Effector memory CD8-positive, alpha-beta T cell (primary cell): ENCODE measurements at regions not wholly inside any gene's neighbourhood (a gene's known extent, or its start where the extent isn't known, plus 50 kb on each side); places are given as distances from the start of the nearest gene placed in this dataset.
"Not testable (repeated sequence)": the region's sequence is repeated elsewhere in the genome, so short reads cannot be mapped to it uniquely, and the experiment has no call there.

Experiments used
- ATAC-seq: fragments of 150-1000 bp; cut with Tn5 transposase; replicated peaks from 2 replicates; pipeline ENCODE4 v1.10.0; 2021; ENCODE audit warnings: mild to moderate bottlenecking, moderate library complexity
- DNase-seq, 3 experiments: peaks; one replicate each; pipeline ENCODE4 v3.0.0; 2021
- H3K27ac Mint-ChIP-seq, 2 donors: one replicate each; pipeline ENCODE4 v1.8.0; 2022; ENCODE audit warnings: mild to moderate bottlenecking in 2 of 2, mixed read lengths in 2 of 2, moderate library complexity in 2 of 2
- H3K27me3 Mint-ChIP-seq, 2 donors: one replicate each; pipeline ENCODE4 v1.8.0; 2022; ENCODE audit warnings: mixed read lengths in 2 of 2
- H3K36me3 Mint-ChIP-seq: one replicate; pipeline ENCODE4 v1.8.0; 2022; ENCODE audit warnings: mild to moderate bottlenecking, moderate library complexity, mixed read lengths; ENCODE audit not compliant: insufficient read depth
- H3K4me1 Mint-ChIP-seq, 2 donors: one replicate each; pipeline ENCODE4 v1.8.0; 2022; ENCODE audit warnings: low read depth in 2 of 2, mixed read lengths in 2 of 2
- H3K4me3 Mint-ChIP-seq, 2 donors: one replicate each; pipeline ENCODE4 v1.8.0; 2022; ENCODE audit warnings: mild to moderate bottlenecking in 2 of 2, mixed read lengths in 2 of 2, moderate library complexity in 2 of 2
- H3K9me3 Mint-ChIP-seq, 2 donors: one replicate each; pipeline ENCODE4 v1.8.0; 2022; ENCODE audit warnings: mixed read lengths in 2 of 2

DNA sequence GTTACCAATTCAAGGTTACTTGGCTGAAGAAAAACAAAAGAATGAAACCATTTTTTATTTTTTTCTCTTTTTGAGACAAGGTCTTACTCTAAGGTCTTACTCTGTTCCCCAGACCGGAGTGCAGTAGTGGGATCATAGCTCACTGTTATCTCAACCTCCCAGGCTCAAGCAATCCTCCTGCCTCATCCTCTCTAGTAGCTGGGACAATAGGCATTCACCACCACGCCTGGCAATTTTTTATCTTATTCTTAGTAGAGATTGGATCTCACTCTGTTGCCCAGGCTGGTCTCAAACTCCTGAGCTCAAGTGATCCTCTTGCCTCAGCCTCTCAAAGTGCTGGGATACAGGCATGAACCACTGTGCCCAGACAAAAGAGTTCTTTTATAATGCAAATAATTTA lies 3732.0 kb upstream of the OR11H1 start:
- H3K4me3 Mint-ChIP-seq, H3K36me3 Mint-ChIP-seq, DNase-seq, H3K4me1 Mint-ChIP-seq, H3K27me3 Mint-ChIP-seq, ATAC-seq, H3K9me3 Mint-ChIP-seq, H3K27ac Mint-ChIP-seq: not testable (repeated sequence)

DNA sequence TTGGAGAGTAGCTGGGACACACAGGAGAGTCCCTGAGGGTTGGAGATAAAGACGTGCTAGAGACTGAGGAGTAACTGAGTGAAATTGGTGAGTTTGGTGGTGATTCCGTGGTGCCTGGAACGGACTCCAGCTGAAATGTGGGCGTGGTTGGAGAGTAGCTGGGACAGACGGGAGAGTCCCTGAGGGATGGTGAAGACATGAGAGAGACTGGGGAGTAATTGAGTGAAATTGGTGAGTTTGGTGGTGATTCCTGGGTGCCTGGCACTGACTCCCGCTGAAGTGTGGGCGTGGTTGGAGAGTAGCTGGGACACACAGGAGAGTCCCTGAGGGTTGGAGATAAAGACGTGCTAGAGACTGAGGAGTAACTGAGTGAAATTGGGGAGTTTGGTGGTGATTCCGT lies 3712.5 kb upstream of the OR11H1 start:
- not testable (repeated sequence) for H3K27me3 Mint-ChIP-seq, ATAC-seq, H3K36me3 Mint-ChIP-seq, H3K4me1 Mint-ChIP-seq, H3K4me3 Mint-ChIP-seq, H3K27ac Mint-ChIP-seq
- H3K9me3 Mint-ChIP-seq: peaks cover 3 to 28% of the 10 kb centered on the region in 2 donors
- peak in 1 of 3 experiments; percentile 3 for DNase-seq

DNA sequence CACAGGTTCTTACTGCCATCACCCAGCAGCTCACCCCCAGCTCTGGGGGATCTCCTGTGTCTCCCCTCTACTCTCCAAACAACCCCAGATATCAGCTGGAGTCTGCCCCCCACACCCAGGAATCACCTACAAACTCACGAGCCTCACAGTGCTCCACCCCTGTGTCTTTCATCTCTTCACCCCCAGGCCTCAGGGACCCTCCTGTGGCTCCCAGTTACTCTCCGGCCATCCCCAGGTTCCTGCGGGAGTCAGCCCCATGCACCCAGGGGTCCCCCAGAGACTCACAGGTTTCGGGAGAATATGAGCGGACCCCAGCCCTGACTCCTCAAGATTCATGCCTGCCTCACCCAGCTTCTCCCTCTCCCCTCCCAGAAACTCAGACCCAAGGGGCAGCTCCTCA lies 3709.1 kb upstream of the OR11H1 start:
- H3K27ac Mint-ChIP-seq, H3K36me3 Mint-ChIP-seq, H3K4me3 Mint-ChIP-seq: not testable (repeated sequence)

DNA sequence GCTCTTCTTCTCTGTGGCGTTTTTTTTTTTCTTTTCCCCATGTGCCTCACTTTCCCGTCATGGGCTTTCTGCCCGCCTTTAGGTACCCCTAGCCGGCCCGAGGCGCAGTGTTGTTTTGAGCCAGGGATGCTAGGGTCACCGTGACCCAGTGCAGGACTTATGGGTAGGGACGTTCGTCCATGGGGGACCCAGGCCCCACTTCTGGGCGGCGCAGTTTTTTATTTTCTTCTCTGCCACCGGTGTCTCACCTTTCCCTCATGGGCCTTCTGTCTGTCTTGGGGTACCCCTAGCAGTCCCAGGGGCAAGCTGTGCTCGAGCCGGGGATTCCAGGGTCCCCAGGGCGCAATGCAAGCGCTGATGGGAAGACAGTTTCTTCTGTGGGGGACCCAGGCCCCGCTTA lies 3705.7 kb upstream of the OR11H1 start:
- not testable (repeated sequence) for H3K36me3 Mint-ChIP-seq, H3K4me3 Mint-ChIP-seq, DNase-seq, H3K27ac Mint-ChIP-seq, ATAC-seq, H3K27me3 Mint-ChIP-seq, H3K4me1 Mint-ChIP-seq
- peaks cover 0 to 44% of the 10 kb centered on the region in 2 donors for H3K9me3 Mint-ChIP-seq

More for the DNA sequence above, 3709.1 kb upstream of the OR11H1 start:
- H3K4me1 Mint-ChIP-seq, ATAC-seq, DNase-seq, H3K27me3 Mint-ChIP-seq: not testable (repeated sequence)
- peaks cover 3 to 52% of the 10 kb centered on the region in 2 donors for H3K9me3 Mint-ChIP-seq

DNA sequence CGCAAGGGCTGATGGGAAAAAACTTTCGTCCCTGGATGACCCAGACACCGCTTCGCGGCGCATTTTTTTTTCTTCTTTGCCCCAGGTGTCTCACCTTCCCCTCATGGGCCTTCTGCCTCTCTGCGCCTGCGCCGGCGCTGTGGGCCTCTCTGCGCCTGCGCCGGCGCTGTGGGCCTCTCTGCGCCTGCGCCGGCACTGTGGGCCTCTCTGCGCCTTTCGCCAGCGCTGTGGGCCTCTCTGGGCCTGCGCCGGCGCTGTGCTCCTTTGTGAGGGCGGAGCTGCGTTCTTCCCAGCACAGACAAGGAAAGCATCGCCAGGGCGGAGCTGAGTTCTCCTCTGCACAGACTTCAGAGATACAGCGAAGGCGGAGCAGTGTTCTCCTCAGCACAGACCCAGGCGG lies 3703.0 kb upstream of the OR11H1 start:
- H3K36me3 Mint-ChIP-seq, H3K4me3 Mint-ChIP-seq, H3K27me3 Mint-ChIP-seq, H3K27ac Mint-ChIP-seq, DNase-seq, H3K4me1 Mint-ChIP-seq, ATAC-seq: not testable (repeated sequence)
- peaks cover 0 to 28% of the 10 kb centered on the region in 2 donors for H3K9me3 Mint-ChIP-seq

DNA sequence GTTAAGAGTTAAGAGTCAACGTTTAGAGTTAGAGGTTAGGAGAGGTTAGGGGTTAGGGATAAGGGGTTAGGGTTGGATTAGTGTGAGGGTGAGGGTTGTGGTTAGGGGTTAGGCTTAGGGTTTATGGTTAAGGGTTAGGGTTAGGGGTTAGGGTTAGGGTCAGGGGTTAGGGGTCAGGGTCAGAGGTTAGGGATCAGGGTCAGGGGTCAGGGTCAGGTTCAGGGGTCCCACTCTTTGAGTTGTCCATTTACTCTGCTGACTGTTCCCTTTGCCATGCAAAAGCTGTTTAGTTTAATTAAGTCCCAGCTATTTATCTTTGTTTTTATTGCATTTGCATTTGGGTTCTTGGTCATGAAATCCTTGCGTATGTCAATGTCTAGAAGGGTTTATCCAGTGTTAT lies 3702.0 kb upstream of the OR11H1 start:
- ATAC-seq, H3K36me3 Mint-ChIP-seq, H3K4me3 Mint-ChIP-seq, H3K27ac Mint-ChIP-seq, DNase-seq, H3K4me1 Mint-ChIP-seq, H3K27me3 Mint-ChIP-seq: not testable (repeated sequence)
- peaks cover 0 to 18% of the 10 kb centered on the region in 2 donors for H3K9me3 Mint-ChIP-seq

DNA sequence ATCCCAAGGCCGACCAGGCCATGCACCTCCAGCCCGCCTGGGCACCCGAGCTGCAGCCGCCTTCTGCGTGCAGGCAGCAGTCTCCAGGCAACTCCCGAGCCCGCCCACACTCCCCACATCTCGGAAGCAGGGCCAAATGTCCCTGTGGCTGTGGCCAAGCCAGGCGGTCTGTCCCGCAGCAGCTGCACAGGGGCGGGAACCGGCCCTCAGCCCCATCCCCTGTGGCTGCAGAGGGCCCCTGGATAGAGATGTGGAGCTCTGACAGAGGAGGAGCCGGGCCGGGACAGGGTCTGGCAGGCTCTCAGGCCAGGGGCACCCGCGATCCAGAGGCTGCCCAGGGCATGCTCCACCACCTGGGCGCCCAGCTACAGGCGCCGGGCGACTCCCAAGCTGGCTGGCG lies 3698.6 kb upstream of the OR11H1 start:
- H3K36me3 Mint-ChIP-seq, H3K9me3 Mint-ChIP-seq, H3K27me3 Mint-ChIP-seq, H3K4me3 Mint-ChIP-seq, H3K4me1 Mint-ChIP-seq, ATAC-seq, H3K27ac Mint-ChIP-seq: not testable (repeated sequence)
- DNase-seq: peak in 1 of 3 experiments; percentile 3
